MCF 10A (cell line): ENCODE measurements at regions not wholly inside any gene's neighbourhood (a gene's known extent, or its start where the extent isn't known, plus 50 kb on each side); places are given as distances from the start of the nearest gene placed in this dataset.

Source experiments
- BruUV-seq: library from RNA; stranded (reverse); fragments of 400-500 nt; replicated peaks from 2 replicates; lab custom pipeline; 2021; lab: Mats Ljungman, UMichigan
- CTCF ChIA-PET: fragments of 300-600 bp; sonication (Branson Sonifier 250); formaldehyde crosslinking; extraction: SDS; loops from one replicate; lab custom pipeline; 2021; ENCODE audit warnings: antibody characterized with exemption, inconsistent platforms; lab: Yijun Ruan, JAX
- POLR2A ChIA-PET: fragments of 300-600, 350-650 bp; sonication (Branson Sonifier 250); formaldehyde crosslinking; extraction: SDS; loops from one replicate; lab custom pipeline; 2020; ENCODE audit warnings: antibody characterized with exemption, inconsistent platforms; lab: Yijun Ruan, JAX
- DNase-seq: peaks from one replicate; pipeline ENCODE4 v3.0.0-alpha.2; 2018; ENCODE audit not compliant: unreplicated experiment
- H3K27ac Mint-ChIP-seq: one replicate; pipeline ENCODE4 v1.8.0; 2022; ENCODE audit warnings: mild to moderate bottlenecking, low read depth, mixed read lengths; ENCODE audit not compliant: unreplicated experiment
- H3K27me3 Mint-ChIP-seq: one replicate; pipeline ENCODE4 v1.8.0; 2022; ENCODE audit warnings: mixed read lengths; ENCODE audit not compliant: insufficient read depth, unreplicated experiment
- H3K36me3 Mint-ChIP-seq: one replicate; pipeline ENCODE4 v1.8.0; 2022; ENCODE audit warnings: mild to moderate bottlenecking, moderate library complexity, mixed read lengths; ENCODE audit not compliant: insufficient read depth, unreplicated experiment
- H3K4me1 Mint-ChIP-seq: one replicate; pipeline ENCODE4 v1.8.0; 2022; ENCODE audit warnings: mixed read lengths; ENCODE audit not compliant: insufficient read depth, unreplicated experiment
- H3K4me3 Mint-ChIP-seq: one replicate; pipeline ENCODE4 v1.8.0; 2022; ENCODE audit warnings: mild to moderate bottlenecking, moderate library complexity, mixed read lengths; ENCODE audit not compliant: unreplicated experiment
- H3K9me3 Mint-ChIP-seq: one replicate; pipeline ENCODE4 v1.8.0; 2022; ENCODE audit warnings: mixed read lengths; ENCODE audit not compliant: unreplicated experiment
- CTCF ChIP-seq: fragments of 200-600 bp; IDR thresholded peaks from one replicate; pipeline ENCODE4 v1.8.0; 2022; ENCODE audit warnings: antibody characterized with exemption, mild to moderate bottlenecking; ENCODE audit not compliant: unreplicated experiment
- intact Hi-C: fragments of 100-400 bp; cut with micrococcal nuclease; formaldehyde crosslinking; loops from 2 replicates; pipeline ENCODE4 v1.14.1; 2022

- DNase-seq, result no peak
- BruUV-seq, result no TSS peak
- Mint-ChIP-seq H3K27me3 (no peaks in the 10 kb centered on the region), H3K36me3 (peaks cover 4% of the 10 kb centered on the region), H3K9me3 (peaks cover 15% of the 10 kb centered on the region), H3K4me1 (no peaks in the 10 kb centered on the region), H3K4me3 (no peak overlapping the region), H3K27ac (no peak overlapping the region)
- TF ChIP-seq CTCF, result no peak
- CTCF ChIA-PET, result interaction anchor here (0.6 kb wide), 1 partner anchor 106 kb away, joined by 3 read pairs; no protein-coding TSS in a partner anchor
- intact Hi-C loops, result no loop called here
- POLR2A ChIA-PET, result no interaction called here
Observed at GRCh38 chr9:106085479-106085878, 391.1 kb downstream of the TMEM38B start.

GRCh38 chr9:106092083-106092482 is 397.7 kb downstream of the TMEM38B start:
- ChIA-PET POLR2A (no interaction called here), CTCF (interaction anchor here (0.6 kb wide), 2 partner anchors 8 to 121 kb away, joined by 3 read pairs; no protein-coding TSS in a partner anchor)
- Mint-ChIP-seq H3K27me3 (no peaks in the 10 kb centered on the region), H3K4me3 (no peak overlapping the region), H3K27ac (no peak overlapping the region), H3K36me3 (no peaks in the 10 kb centered on the region), H3K9me3 (peaks cover 9% of the 10 kb centered on the region), H3K4me1 (no peaks in the 10 kb centered on the region)
- no peak for TF ChIP-seq CTCF
- no TSS peak for BruUV-seq
- intact Hi-C loops, result no loop called here
- no peak for DNase-seq

- POLR2A ChIA-PET, result no interaction called here
Observed at GRCh38 chr9:106102821-106103220, 408.5 kb downstream of the TMEM38B start.

GRCh38 chr9:106104887-106105286 is 410.5 kb downstream of the TMEM38B start:
- CTCF ChIA-PET, result interaction anchor here (0.7 to 1.3 kb wide), 2 partner anchors 9 to 180 kb away, joined by 3 to 5 read pairs; no protein-coding TSS in a partner anchor
- no peak for DNase-seq
- BruUV-seq, result no TSS peak
- intact Hi-C loops, result no loop called here
- Mint-ChIP-seq H3K4me3 (no peak overlapping the region), H3K4me1 (no peaks in the 10 kb centered on the region), H3K36me3 (no peaks in the 10 kb centered on the region), H3K9me3 (peaks cover 46% of the 10 kb centered on the region), H3K27me3 (no peaks in the 10 kb centered on the region), H3K27ac (no peak overlapping the region)
- no peak for TF ChIP-seq CTCF
- POLR2A ChIA-PET, result no interaction called here

More at GRCh38 chr9:106102821-106103220, 408.5 kb downstream of the TMEM38B start:
- Mint-ChIP-seq H3K36me3 (no peaks in the 10 kb centered on the region), H3K27ac (no peak overlapping the region), H3K27me3 (no peaks in the 10 kb centered on the region), H3K4me3 (no peak overlapping the region), H3K4me1 (no peaks in the 10 kb centered on the region), H3K9me3 (peaks cover 47% of the 10 kb centered on the region)
- no TSS peak for BruUV-seq
- CTCF ChIA-PET, result no interaction called here
- TF ChIP-seq CTCF, result no peak
- intact Hi-C loops, result no loop called here
- no peak for DNase-seq
